DMS 273 (cell line): ENCODE measurements at regions not wholly inside any gene's neighbourhood (a gene's known extent, or its start where the extent isn't known, plus 50 kb on each side); places are given as distances from the start of the nearest gene placed in this dataset.
"Not testable (repeated sequence)": the region's sequence is repeated elsewhere in the genome, so short reads cannot be mapped to it uniquely, and the experiment has no call there.

ENCODE experiments used
- DNase-seq: peaks from one replicate; lab custom pipeline; 2025; ENCODE audit not compliant: unreplicated experiment; lab: John Stamatoyannopoulos, UW

- DNase-seq, result no peak
These were observed 64.7 kb downstream of the KLF15 start for GRCh38 chr3:126292318-126293070.

DNA sequence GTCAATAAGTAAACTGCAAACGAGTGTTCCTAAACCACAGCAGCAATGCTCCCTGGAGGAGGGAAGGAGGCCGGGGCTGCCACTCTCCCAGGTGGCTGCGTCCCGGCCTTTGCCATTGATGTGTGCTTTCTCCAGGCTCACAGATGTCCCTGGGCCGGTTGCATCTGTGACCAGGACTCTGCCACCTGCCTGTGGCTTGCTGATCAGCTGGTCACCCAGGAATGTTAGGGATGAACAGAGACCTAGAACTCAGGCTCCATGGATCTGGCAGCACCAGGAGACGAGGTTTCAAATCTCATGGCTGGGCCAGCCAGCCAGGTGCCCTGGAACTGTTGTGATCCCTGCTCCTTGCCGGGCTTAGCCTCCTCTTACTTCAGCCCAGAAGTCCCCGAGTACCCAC, 65.7 kb downstream of the KLF15 start:
- DNase-seq, result no peak

DNA sequence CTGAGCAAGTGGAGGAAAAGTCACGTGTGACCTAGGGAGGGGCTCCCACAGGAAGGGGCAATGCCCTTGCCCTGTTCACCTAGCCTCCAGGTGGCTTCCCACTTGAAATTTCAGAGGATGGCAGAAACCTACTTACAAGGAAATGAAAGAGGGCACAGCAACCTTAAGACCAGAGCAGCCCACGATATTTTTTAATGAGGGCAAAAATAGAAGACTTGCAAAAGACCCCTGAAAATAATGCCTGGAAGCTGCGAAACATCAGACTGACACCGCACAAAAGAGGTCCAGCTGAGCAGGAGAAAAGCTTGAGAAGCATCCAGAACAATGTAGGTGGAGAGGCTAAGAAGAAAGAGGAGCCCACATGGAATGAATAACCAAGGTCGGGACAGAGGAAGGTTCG, 66.1 kb downstream of the KLF15 start:
- no peak for DNase-seq

DNA sequence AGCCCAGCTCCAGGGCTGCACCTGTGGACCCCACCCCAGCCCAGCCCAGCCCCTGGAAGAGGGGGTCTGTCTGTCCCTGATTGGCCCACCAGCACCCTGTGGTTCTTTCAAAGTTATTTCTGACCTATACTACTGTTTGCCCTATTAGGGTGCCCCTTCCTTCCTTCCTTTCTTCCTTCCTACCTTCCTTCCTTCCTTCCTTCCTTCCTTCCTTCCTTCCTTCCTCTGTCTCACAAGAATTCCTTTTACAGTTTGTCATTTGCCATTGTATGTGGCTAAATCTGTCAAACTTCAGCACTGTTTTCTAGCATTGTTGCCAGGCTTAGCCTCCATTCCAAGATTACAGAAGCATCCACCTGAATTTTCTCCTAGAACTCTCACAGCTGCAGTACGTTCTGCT, 66.9 kb downstream of the KLF15 start:
- DNase-seq, result no peak

GRCh38 chr3:126289096-126289495, 68.1 kb downstream of the KLF15 start:
- DNase-seq, result no peak

- no peak for DNase-seq
These were observed 68.9 kb downstream of the KLF15 start for GRCh38 chr3:126288314-126288713.

GRCh38 chr3:126287536-126288241, 69.5 kb downstream of the KLF15 start:
- peak; percentile 93 for DNase-seq

DNA sequence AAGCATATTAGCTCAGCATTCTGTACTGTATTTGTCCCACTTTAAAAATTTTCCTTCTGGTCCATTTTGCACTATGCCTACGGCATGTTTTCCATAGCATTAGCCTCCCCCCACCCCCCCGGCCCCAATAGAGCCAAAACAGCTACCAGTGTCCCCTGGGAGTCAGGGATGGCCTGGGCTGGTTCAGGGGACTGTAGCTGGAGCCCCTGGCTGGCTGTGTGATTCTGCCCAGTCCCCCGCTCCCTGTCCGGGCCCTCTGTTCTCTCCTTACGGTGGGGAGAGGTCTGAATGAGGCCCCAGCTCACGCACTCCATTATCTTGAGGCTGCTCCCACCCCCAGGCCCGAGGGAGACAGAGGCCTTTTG, 70.1 kb downstream of the KLF15 start:
- no peak for DNase-seq

GRCh38 chr3:126285369-126285768, 71.8 kb downstream of the KLF15 start:
- no peak for DNase-seq

DNA sequence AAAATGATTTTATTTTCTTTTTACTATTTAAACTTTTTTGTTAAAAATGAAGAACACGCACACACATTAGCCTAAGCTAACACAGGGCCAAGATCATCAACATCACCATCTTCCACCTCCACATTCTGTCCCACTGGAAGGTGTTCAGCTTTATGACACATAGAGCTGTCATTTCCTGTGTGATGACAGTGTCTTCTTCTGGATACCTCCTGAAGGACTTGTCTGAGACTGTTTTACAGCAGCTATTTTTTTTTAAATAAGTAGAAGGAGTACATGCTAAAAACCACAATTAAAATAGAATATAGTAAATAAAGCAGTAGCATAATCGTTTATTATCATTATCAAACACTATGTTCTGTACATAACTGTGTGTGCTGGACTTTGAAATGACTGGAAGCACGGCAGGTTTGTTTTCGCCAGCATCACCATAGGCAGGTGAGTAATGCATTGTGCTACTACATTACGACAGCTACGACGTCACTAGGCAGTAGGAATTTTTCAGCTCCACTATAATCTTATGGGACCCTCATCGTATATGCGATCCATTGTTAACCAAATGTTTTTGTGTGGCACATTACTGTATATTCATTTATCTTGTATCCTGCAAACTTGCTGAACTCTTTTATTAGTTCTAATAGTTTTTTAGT, 72.8 kb downstream of the KLF15 start:
- DNase-seq, result no peak

DNA sequence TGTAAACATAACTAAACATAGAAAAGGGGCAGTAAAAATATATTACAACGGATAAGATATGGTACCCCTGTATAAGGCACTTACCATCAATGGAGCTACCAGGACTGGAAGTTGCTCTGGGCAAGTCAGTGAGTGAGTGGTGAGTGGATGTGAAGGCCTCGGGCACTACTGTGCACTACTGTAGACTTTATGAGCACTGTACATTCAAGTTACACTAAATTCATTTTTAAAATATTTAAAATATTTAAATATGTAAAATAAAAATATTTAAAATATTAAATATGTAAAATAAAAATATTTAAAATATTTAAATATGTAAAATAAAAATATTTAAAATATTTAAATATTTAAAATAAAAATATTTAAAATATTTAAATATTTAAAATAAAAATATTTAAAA, 73.6 kb downstream of the KLF15 start:
- not testable (repeated sequence) for DNase-seq

DNA sequence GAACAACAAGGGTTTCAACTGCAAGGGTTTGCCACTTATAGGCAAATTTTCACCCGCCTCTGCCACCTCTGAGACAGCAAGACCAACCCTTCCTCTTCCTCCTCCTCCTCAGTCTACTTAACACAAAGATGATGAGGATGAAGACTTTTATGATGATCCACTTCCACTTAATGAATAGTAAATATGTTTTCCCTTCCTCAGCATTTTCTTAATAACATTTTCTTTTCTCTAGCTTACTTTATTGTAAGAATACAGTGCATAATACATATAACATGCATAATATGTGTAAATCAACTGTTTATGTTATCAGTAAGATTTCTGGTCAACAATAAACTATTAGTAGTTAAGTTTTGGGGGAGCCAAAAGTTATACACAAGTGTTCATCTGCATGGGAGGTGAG, 77.4 kb downstream of the KLF15 start:
- no peak for DNase-seq

DNA sequence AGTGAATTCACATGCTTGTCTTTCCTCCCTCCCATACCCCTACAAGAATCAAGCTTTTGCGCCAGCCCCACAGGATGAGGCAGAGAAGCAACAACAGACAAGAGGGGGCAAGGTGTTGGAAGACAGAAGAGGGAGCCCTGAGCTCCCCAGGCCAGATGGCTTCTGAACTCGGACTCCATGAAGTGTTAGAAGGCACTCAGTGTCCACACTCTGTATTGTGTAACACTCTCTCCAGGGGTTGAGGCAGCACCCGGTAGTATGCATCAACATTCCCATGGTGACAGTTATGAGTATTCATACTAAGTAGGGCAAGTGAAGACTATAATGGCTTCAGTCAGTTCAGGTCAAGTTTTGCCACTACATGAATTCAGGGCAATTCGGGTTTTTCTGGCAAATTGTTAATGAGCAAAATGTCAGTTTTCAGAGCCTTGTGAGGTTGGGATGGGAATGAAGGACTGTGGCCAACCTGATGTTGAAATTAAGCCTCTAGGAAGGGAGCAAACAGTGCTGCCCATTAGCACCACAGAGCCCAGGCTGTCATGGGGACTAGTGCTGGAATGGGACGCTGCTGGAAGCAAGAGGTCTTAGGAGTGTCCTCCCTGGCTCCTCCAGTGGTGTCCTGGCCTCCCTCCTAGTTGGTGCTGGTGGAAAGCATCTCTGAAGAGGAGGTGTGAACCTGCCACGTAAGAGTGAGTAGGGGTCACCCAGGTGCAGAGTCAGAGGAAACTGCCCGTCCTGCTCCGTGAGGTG, 79.4 kb downstream of the KLF15 start:
- DNase-seq, result no peak

GRCh38 chr3:126275620-126275904, 81.6 kb downstream of the KLF15 start:
- DNase-seq, result no peak

GRCh38 chr3:126274735-126275619, 82.2 kb downstream of the KLF15 start:
- no peak for DNase-seq

GRCh38 chr3:126270145-126270811, 86.9 kb downstream of the KLF15 start:
- no peak for DNase-seq

- DNase-seq, result no peak
These were observed 87.9 kb downstream of the KLF15 start for GRCh38 chr3:126269354-126269753.

DNA sequence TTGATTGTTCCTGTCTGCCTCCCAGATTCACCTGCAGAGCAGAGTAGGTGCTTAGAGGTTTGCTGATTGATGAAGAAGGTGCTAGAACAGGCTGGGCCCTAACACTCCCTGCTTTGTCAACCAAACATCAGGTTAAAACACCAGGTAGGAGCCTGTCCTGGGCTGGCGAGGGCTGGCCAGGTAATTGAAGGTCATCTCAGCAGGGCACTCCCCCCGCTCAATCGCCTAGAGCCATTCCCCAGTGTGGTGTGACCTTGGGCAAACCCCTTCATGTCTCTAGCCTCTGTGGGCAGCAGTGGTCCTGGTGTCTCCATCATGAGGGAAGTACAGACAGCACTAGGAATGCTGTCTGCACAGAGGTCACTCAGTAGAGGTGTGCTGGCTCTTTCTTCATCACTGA, 88.3 kb downstream of the KLF15 start:
- no peak for DNase-seq

DNA sequence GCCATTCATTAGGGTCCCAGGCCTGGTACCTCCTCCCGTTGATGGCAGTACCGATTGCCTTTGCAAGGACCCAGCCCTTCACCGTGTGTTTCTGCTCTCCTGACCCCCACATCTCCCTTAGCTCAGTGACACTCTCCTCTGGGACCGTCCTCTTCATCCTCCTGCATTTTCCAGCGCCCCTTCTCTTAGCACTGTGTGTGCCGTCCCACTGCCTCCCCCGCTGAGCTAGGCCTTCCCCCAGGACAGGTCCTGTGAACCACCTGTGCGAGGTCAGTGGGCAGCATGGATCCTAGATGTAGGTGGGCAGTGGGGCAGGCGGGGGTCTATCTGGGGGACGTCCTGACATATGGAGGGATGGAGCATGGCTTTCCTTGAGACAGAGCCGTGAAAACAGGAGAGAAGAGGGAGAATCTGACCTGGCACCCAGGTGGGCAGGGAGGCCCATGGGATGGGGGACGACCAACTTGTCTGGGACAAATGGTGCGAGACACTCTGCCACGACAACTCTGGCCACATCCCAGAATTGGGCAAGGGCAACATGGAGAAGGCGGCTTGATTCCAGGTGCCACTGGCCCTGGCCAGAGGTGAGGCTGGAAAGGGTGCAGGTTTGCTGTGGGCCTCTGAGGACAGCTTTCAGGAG, 87.7 kb upstream of the ALDH1L1 start:
- no peak for DNase-seq
